ENCODE measurements at regions not wholly inside any gene's neighbourhood (a gene's known extent, or its start where the extent isn't known, plus 50 kb on each side); places are given as distances from the start of the nearest gene placed in this dataset.

- TF ChIP-seq REST (IDR thresholded peaks at IDR 0.05; ENCODE audit: low read depth) (no peak), MAX (IDR thresholded peaks at IDR 0.05) (no peak), RAD21 (IDR thresholded peaks at IDR 0.05; ENCODE audit: low read depth) (no peak), EP300 (IDR thresholded peaks at IDR 0.05; ENCODE audit: borderline replicate concordance) (no peak), NFIC (IDR thresholded peaks at IDR 0.05) (no peak), CREB1 (IDR thresholded peaks at IDR 0.05; ENCODE audit: low read depth) (no peak), YY1 (IDR thresholded peaks at IDR 0.05; ENCODE audit: low read depth) (no peak), TAF1 (IDR thresholded peaks at IDR 0.05; ENCODE audit: low read depth) (no peak), USF1 (IDR thresholded peaks at IDR 0.05) (no peak), EGR1 (IDR thresholded peaks at IDR 0.05) (no peak)
Measured at GRCh38 chr12:126228936-126229335, 1163.7 kb downstream of the AACS start.
